GM23338 (cell line): ENCODE measurements at regions not wholly inside any gene's neighbourhood (a gene's known extent, or its start where the extent isn't known, plus 50 kb on each side); places are given as distances from the start of the nearest gene placed in this dataset.

Experiments used
- ATAC-seq: fragments of 200-7000 bp; cut with Tn5 transposase; 3 replicates; pipeline ENCODE4 v1.9.1; 2020
- DNase-seq: peaks from one replicate; pipeline ENCODE4 v3.0.0-alpha.2; 2015; ENCODE audit warnings: low spot score
- H2AFZ ChIP-seq: fragments of 200-600 bp; sonication (generic); 2 replicates; pipeline ENCODE4 v1.8.0; 2016; ENCODE audit warnings: antibody characterized with exemption, mild to moderate bottlenecking, moderate library complexity
- H3F3A ChIP-seq: fragments of 200-600 bp; sonication (generic); replicated peaks from 2 replicates; pipeline ENCODE4 v1.8.0; 2017; ENCODE audit warnings: antibody characterized with exemption, mixed run types, low read depth
- H3K27ac ChIP-seq: fragments of 200-600 bp; sonication (generic); 2 replicates; pipeline ENCODE4 v1.6.1; 2016; ENCODE audit warnings: low read depth
- H3K27me3 ChIP-seq: fragments of 200-600 bp; sonication (generic); 2 replicates; pipeline ENCODE4 v1.8.0; 2016; ENCODE audit warnings: mild to moderate bottlenecking, mixed run types, moderate library complexity; ENCODE audit not compliant: insufficient read depth
- H3K36me3 ChIP-seq: fragments of 200-600 bp; sonication (generic); 2 replicates; pipeline ENCODE4 v1.8.0; 2016; ENCODE audit warnings: mild to moderate bottlenecking; ENCODE audit not compliant: insufficient read depth
- H3K4me1 ChIP-seq: fragments of 200-600 bp; sonication (generic); 2 replicates; pipeline ENCODE4 v1.8.0; 2016; ENCODE audit warnings: mild to moderate bottlenecking, moderate library complexity; ENCODE audit not compliant: insufficient read depth
- H3K4me2 ChIP-seq: fragments of 200-600 bp; sonication (generic); 2 replicates; pipeline ENCODE4 v1.7.1; 2017; ENCODE audit warnings: mixed run types
- H3K4me3 ChIP-seq: fragments of 200-600 bp; sonication (generic); 2 replicates; pipeline ENCODE4 v1.6.1; 2016; ENCODE audit warnings: mixed run types
- H3K79me2 ChIP-seq: fragments of 200-600 bp; sonication (generic); replicated peaks from 2 replicates; pipeline ENCODE4 v1.8.0; 2017; ENCODE audit warnings: mild to moderate bottlenecking; ENCODE audit not compliant: insufficient read depth
- H3K9me2 ChIP-seq: fragments of 200-600 bp; sonication (generic); 2 replicates; pipeline ENCODE4 v1.8.0; 2017; ENCODE audit not compliant: insufficient read depth
- H4K20me1 ChIP-seq: fragments of 200-600 bp; sonication (generic); replicated peaks from 2 replicates; pipeline ENCODE4 v1.8.0; 2017; ENCODE audit warnings: mild to moderate bottlenecking; ENCODE audit not compliant: insufficient read depth
- H3K27ac Mint-ChIP-seq: 2 replicates; pipeline ENCODE4 v1.8.0; 2020; ENCODE audit warnings: inconsistent platforms, mild to moderate bottlenecking, moderate library complexity, mixed read lengths
- H3K27me3 Mint-ChIP-seq: 3 replicates; pipeline ENCODE4 v1.8.0; 2022; ENCODE audit warnings: low read depth, mild to moderate bottlenecking, moderate library complexity, mixed read lengths, inconsistent platforms; ENCODE audit not compliant: insufficient read depth, poor library complexity
- H3K36me3 Mint-ChIP-seq: 3 replicates; pipeline ENCODE4 v1.8.0; 2021; ENCODE audit warnings: low read depth, mild to moderate bottlenecking, inconsistent platforms, moderate library complexity, mixed read lengths
- H3K4me1 Mint-ChIP-seq: 3 replicates; pipeline ENCODE4 v1.8.0; 2020; ENCODE audit warnings: mild to moderate bottlenecking, inconsistent platforms, mixed read lengths
- H3K4me3 Mint-ChIP-seq: 3 replicates; pipeline ENCODE4 v1.8.0; 2021; ENCODE audit warnings: moderate library complexity, mild to moderate bottlenecking, inconsistent platforms, mixed read lengths
- H3K9me3 Mint-ChIP-seq: 3 replicates; pipeline ENCODE4 v1.8.0; 2020; ENCODE audit warnings: moderate library complexity, mild to moderate bottlenecking, inconsistent platforms, mixed read lengths
- CREB1 ChIP-seq: fragments of 250-450 bp; sonication (Bioruptor Pico); IDR thresholded peaks from 2 replicates; pipeline ENCODE4 v1.5.0; 2020; ENCODE audit warnings: low read depth, mild to moderate bottlenecking, moderate library complexity
- ETS1 ChIP-seq: IDR thresholded peaks from 2 replicates; pipeline ENCODE4 v1.6.1; 2016; ENCODE audit warnings: antibody characterized with exemption
- EZH2 ChIP-seq: fragments of 200-600 bp; sonication (generic); IDR thresholded peaks from one replicate; pipeline ENCODE4 v1.8.0; 2017; ENCODE audit warnings: antibody characterized with exemption, mild to moderate bottlenecking, low read depth; ENCODE audit not compliant: unreplicated experiment
- EZH2phosphoT487 ChIP-seq: fragments of 200-600 bp; sonication (generic); IDR thresholded peaks from one replicate; pipeline ENCODE4 v1.8.1; 2018; ENCODE audit warnings: antibody characterized with exemption; ENCODE audit not compliant: unreplicated experiment
- JUNB ChIP-seq: IDR thresholded peaks from one replicate; pipeline ENCODE4 v1.6.1; 2016; ENCODE audit warnings: antibody characterized with exemption; ENCODE audit not compliant: unreplicated experiment
- POLR2AphosphoS5 ChIP-seq: IDR thresholded peaks from 2 replicates; pipeline ENCODE4 v1.6.1; 2016; ENCODE audit warnings: antibody characterized with exemption, low read depth
- REST ChIP-seq: IDR thresholded peaks from one replicate; pipeline ENCODE4 v1.6.1; 2018; ENCODE audit warnings: antibody characterized with exemption; ENCODE audit not compliant: unreplicated experiment
- STAT1 ChIP-seq: IDR thresholded peaks from one replicate; pipeline ENCODE4 v1.6.1; 2016; ENCODE audit warnings: antibody characterized with exemption; ENCODE audit not compliant: unreplicated experiment
- ZNF114 ChIP-seq: fragments of 250-450 bp; sonication (Bioruptor Pico); IDR thresholded peaks from 2 replicates; pipeline ENCODE4 v1.5.0; 2020; ENCODE audit warnings: mild to moderate bottlenecking, moderate library complexity
- ZNF331 ChIP-seq: fragments of 250-450 bp; sonication (Bioruptor Pico); IDR thresholded peaks from 2 replicates; pipeline ENCODE4 v1.5.0; 2020; ENCODE audit warnings: low read depth, mild to moderate bottlenecking, moderate library complexity
- TF ChIP-seq, protein P1 (sequence below), 2 experiments: fragments of 200-600 bp in 1 of 2; sonication (generic) in 1 of 2; conservative IDR thresholded peaks; 2 replicates each; pipeline versions ENCODE4 v1.5.1 to v1.6.1; 2016 to 2017; ENCODE audit warnings: antibody characterized with exemption in 2 of 2, low read depth in 2 of 2, mild to moderate bottlenecking in 2 of 2, moderate library complexity in 1 of 2

DNA sequence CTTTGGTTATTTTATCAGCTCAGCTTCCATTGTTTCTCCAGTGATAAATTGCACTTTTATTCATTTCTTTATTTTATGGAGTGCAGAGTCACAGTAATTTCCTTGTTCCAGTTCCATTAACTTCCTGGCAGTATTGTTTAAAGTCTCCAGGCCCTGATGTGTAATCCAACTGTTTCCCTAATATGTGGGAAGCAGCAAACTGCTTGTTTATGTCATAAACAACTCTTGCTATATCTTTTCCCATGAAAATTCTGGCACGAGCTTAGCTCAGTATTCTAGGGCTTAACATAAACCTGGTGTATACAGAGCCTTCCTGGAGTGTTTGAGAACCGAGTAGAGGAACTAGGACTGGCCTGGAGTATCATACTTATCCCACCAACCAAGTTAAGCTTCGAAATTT, 83.5 kb upstream of the ARGLU1 start:
- H3K27ac ChIP-seq = no peak overlapping the region
- H3K4me2 ChIP-seq = no peak overlapping the region
- ATAC-seq (no peak), DNase-seq (no peak)
- Mint-ChIP-seq H3K36me3 (0 out of 3 replicates have a peak, but pooled peaks cover 4% of the 10 kb centered on the region), H3K27me3 (peaks cover 2% of the 10 kb centered on the region), H3K4me1 (no peaks in the 10 kb centered on the region), H3K4me3 (no peak overlapping the region), H3K27ac (no peak overlapping the region), H3K9me3 (peaks cover 6% of the 10 kb centered on the region; the same call in 2 of the 3 replicates)
- H3K27me3 ChIP-seq = no peaks in the 10 kb centered on the region
- no peaks in the 10 kb centered on the region for H3K4me1 ChIP-seq
- no peak overlapping the region for H2AFZ ChIP-seq
- no peaks in the 10 kb centered on the region for H3F3A ChIP-seq
- no peaks in the 10 kb centered on the region for H3K9me2 ChIP-seq
- H3K36me3 ChIP-seq = no peaks in the 10 kb centered on the region
- no peak overlapping the region for H3K4me3 ChIP-seq
- no peaks in the 10 kb centered on the region for H3K79me2 ChIP-seq
- TF ChIP-seq JUNB (no peak), EZH2 (no peak), REST (no peak), ETS1 (no peak), EZH2phosphoT487 (no peak), STAT1 (no peak), ZNF331 (CRISPR knock-in tag) (no peak), ZNF114 (CRISPR knock-in tag) (no peak), POLR2AphosphoS5 (no peak)
- TF ChIP-seq, protein P1, sequence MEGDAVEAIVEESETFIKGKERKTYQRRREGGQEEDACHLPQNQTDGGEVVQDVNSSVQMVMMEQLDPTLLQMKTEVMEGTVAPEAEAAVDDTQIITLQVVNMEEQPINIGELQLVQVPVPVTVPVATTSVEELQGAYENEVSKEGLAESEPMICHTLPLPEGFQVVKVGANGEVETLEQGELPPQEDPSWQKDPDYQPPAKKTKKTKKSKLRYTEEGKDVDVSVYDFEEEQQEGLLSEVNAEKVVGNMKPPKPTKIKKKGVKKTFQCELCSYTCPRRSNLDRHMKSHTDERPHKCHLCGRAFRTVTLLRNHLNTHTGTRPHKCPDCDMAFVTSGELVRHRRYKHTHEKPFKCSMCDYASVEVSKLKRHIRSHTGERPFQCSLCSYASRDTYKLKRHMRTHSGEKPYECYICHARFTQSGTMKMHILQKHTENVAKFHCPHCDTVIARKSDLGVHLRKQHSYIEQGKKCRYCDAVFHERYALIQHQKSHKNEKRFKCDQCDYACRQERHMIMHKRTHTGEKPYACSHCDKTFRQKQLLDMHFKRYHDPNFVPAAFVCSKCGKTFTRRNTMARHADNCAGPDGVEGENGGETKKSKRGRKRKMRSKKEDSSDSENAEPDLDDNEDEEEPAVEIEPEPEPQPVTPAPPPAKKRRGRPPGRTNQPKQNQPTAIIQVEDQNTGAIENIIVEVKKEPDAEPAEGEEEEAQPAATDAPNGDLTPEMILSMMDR (conservative IDR thresholded peaks at IDR 0.05; ENCODE audit: low read depth in 2 of 2) = no peak
- no peaks in the 10 kb centered on the region for H4K20me1 ChIP-seq

GRCh38 chr13:106650690-106651205, 82.8 kb upstream of the ARGLU1 start:
- Histone ChIP-seq H2AFZ (no peak overlapping the region), H3K79me2 (no peaks in the 10 kb centered on the region), H3K27me3 (no peaks in the 10 kb centered on the region), H3K4me3 (no peak overlapping the region), H4K20me1 (no peaks in the 10 kb centered on the region), H3K27ac (no peak overlapping the region), H3K36me3 (no peaks in the 10 kb centered on the region), H3K4me1 (no peaks in the 10 kb centered on the region), H3K4me2 (no peak overlapping the region), H3F3A (no peaks in the 10 kb centered on the region), H3K9me2 (no peaks in the 10 kb centered on the region)
- TF ChIP-seq CREB1 (CRISPR knock-in tag) = no peak
- no peak for TF ChIP-seq EZH2phosphoT487
- 0 out of 3 replicates have a peak, but pooled peaks cover 4% of the 10 kb centered on the region for H3K36me3 Mint-ChIP-seq
- no peaks in the 10 kb centered on the region for H3K4me1 Mint-ChIP-seq
- H3K9me3 Mint-ChIP-seq = peaks cover 6% of the 10 kb centered on the region; the same call in 2 of the 3 replicates
- peaks cover 2% of the 10 kb centered on the region for H3K27me3 Mint-ChIP-seq
- no peak overlapping the region for H3K4me3 Mint-ChIP-seq
- DNase-seq (no peak), ATAC-seq (no peak)
- no peak overlapping the region for H3K27ac Mint-ChIP-seq
